NCI-H2171 (cell line): ENCODE measurements at regions not wholly inside any gene's neighbourhood (a gene's known extent, or its start where the extent isn't known, plus 50 kb on each side); places are given as distances from the start of the nearest gene placed in this dataset.
A peak's percentile ranks its signal among the peaks of the same experiment; 100 is the strongest.

ENCODE experiments used
- DNase-seq: peaks from one replicate; lab custom pipeline; 2025; lab: John Stamatoyannopoulos, UW

- DNase-seq = no peak
These were observed 194.9 kb upstream of the CDH5 start for GRCh38 chr16:66171578-66171977.

- no peak for DNase-seq
These were observed 195.5 kb upstream of the CDH5 start for GRCh38 chr16:66170989-66171388.

- DNase-seq = no peak
These were observed 196.7 kb upstream of the CDH5 start for GRCh38 chr16:66169817-66170216.

GRCh38 chr16:66168777-66169176, 197.7 kb upstream of the CDH5 start:
- no peak for DNase-seq

- DNase-seq = no peak
These were observed 198.8 kb upstream of the CDH5 start for GRCh38 chr16:66167564-66168291.

- no peak for DNase-seq
These were observed 200.0 kb upstream of the CDH5 start for GRCh38 chr16:66166490-66166889.

- no peak for DNase-seq
These were observed 200.6 kb upstream of the CDH5 start for GRCh38 chr16:66165879-66166278.

- DNase-seq = no peak
These were observed 201.8 kb upstream of the CDH5 start for GRCh38 chr16:66164581-66165247.

- no peak for DNase-seq
These were observed 203.7 kb upstream of the CDH5 start for GRCh38 chr16:66162821-66163220.

GRCh38 chr16:66161942-66162341, 204.5 kb upstream of the CDH5 start:
- DNase-seq = no peak

GRCh38 chr16:66161269-66161668, 205.2 kb upstream of the CDH5 start:
- no peak for DNase-seq

GRCh38 chr16:66159987-66160386, 206.5 kb upstream of the CDH5 start:
- DNase-seq = no peak

GRCh38 chr16:66156538-66156937, 210.0 kb upstream of the CDH5 start:
- no peak for DNase-seq

GRCh38 chr16:66155933-66156332, 210.6 kb upstream of the CDH5 start:
- no peak for DNase-seq

GRCh38 chr16:66154801-66155200, 211.7 kb upstream of the CDH5 start:
- DNase-seq = no peak

GRCh38 chr16:66152823-66153393, 213.6 kb upstream of the CDH5 start:
- DNase-seq = no peak

- DNase-seq = no peak
These were observed 214.3 kb upstream of the CDH5 start for GRCh38 chr16:66152181-66152580.

- DNase-seq = no peak
These were observed 215.6 kb upstream of the CDH5 start for GRCh38 chr16:66150698-66151482.

- DNase-seq = no peak
These were observed 219.2 kb upstream of the CDH5 start for GRCh38 chr16:66147291-66147690.

- no peak for DNase-seq
These were observed 219.7 kb upstream of the CDH5 start for GRCh38 chr16:66146798-66147197.

GRCh38 chr16:66144641-66145040, 221.8 kb upstream of the CDH5 start:
- DNase-seq = peak; percentile 34

- DNase-seq = no peak
These were observed 223.1 kb upstream of the CDH5 start for GRCh38 chr16:66143415-66143814.

- DNase-seq = no peak
These were observed 224.6 kb upstream of the CDH5 start for GRCh38 chr16:66141885-66142284.
